Right cardiac atrium (tissue), 5 donors: ENCODE measurements at regions not wholly inside any gene's neighbourhood (a gene's known extent, or its start where the extent isn't known, plus 50 kb on each side); places are given as distances from the start of the nearest gene placed in this dataset.

Experiments
- ATAC-seq, 2 donors: fragments of 200-7000 bp; cut with Tn5 transposase; one replicate each; pipeline versions ENCODE4 v1.8.0 to v1.9.1; 2020; ENCODE audit warnings: moderate library complexity in 2 of 2, mild to moderate bottlenecking in 1 of 2
- DNase-seq, 3 donors: peaks; one replicate each; pipeline ENCODE4 v3.0.0-alpha.2; 2020
- H3K27ac ChIP-seq: one replicate; pipeline ENCODE4 v1.5.1; 2013; ENCODE audit warnings: mild to moderate bottlenecking, low read length, control low read depth, moderate library complexity
- H3K27me3 ChIP-seq: one replicate; pipeline ENCODE4 v1.6.1; 2013; ENCODE audit not compliant: control insufficient read depth, insufficient read depth
- H3K4me1 ChIP-seq: one replicate; pipeline ENCODE4 v1.6.1; 2013; ENCODE audit warnings: low read length; ENCODE audit not compliant: control insufficient read depth, insufficient read depth
- H3K4me3 ChIP-seq: one replicate; pipeline ENCODE4 v1.5.1; 2013; ENCODE audit warnings: low read length, control low read depth
- H3K9me3 ChIP-seq: one replicate; pipeline ENCODE4 v1.6.1; 2013; ENCODE audit warnings: low read length; ENCODE audit not compliant: control insufficient read depth
- WGBS: extraction: QIAGEN DNeasy Blood & Tissue Kit; methylation state at CpG from one replicate; pipeline ENCODE4 v1.1.7; 2013; 5-methylcytosine and 5-hydroxymethylcytosine counted together
- intact Hi-C, 4 donors: fragments of 100-400 bp; cut with DNase I; formaldehyde crosslinking; loops; one replicate each; pipeline versions ENCODE4 v1.11.0 to v1.14.0; 2022 to 2023
- donor health status: healthy with polysubstance abuse.
- donor health status: DM: no; HTN: yes; CAD: no.
- donor health status: DM: no; HTN: no; CAD: no.
- donor health status: DM: no; HTN: yes; CAD: no; lungs with severe emphysema.
- donor health status: DM: yes; HTN: yes; CAD: no.

GRCh38 chr5:93100428-93100827, 480.6 kb downstream of the NR2F1-AS1 start:
- DNase-seq (no peak), ATAC-seq (no peak)
- Histone ChIP-seq H3K9me3 (no peaks in the 10 kb centered on the region), H3K27me3 (no peaks in the 10 kb centered on the region), H3K4me1 (no peaks in the 10 kb centered on the region), H3K27ac (no peak overlapping the region), H3K4me3 (no peak overlapping the region)
- intact Hi-C loops, result no loop called here

- no peaks in the 10 kb centered on the region for H3K9me3 ChIP-seq
- ATAC-seq (no peak), DNase-seq (no peak)
- H3K4me1 ChIP-seq, result no peaks in the 10 kb centered on the region
- H3K4me3 ChIP-seq, result no peak overlapping the region
- no peaks in the 10 kb centered on the region for H3K27me3 ChIP-seq
- no peak overlapping the region for H3K27ac ChIP-seq
- WGBS, result 47% methylated on average over 4 of the region's 4 CpGs
- intact Hi-C loops, result loop anchor here in 2 of 4 donors (10.0 kb wide), 2 partner anchors 155 to 475 kb away; no protein-coding TSS in a partner anchor
Observed at GRCh38 chr5:93099902-93100347, 481.1 kb downstream of the NR2F1-AS1 start.

- H3K27ac ChIP-seq, result no peak overlapping the region
- H3K4me1 ChIP-seq, result no peaks in the 10 kb centered on the region
- no peaks in the 10 kb centered on the region for H3K27me3 ChIP-seq
- intact Hi-C loops, result loop anchor here in 2 of 4 donors (10.0 kb wide), 2 partner anchors 158 to 478 kb away; no protein-coding TSS in a partner anchor
- no peak for ATAC-seq
- no peak for DNase-seq
- H3K9me3 ChIP-seq, result no peaks in the 10 kb centered on the region
- WGBS, result 68% methylated on average over 1 of the region's 1 CpG
- no peak overlapping the region for H3K4me3 ChIP-seq
Observed at GRCh38 chr5:93096561-93096960, 484.5 kb downstream of the NR2F1-AS1 start.

- ATAC-seq (peak in 1 of 2 donors; percentile 66), DNase-seq (no peak)
- intact Hi-C loops, result loop anchor here in 2 of 4 donors (10.0 kb wide), 2 partner anchors 162 to 482 kb away; no protein-coding TSS in a partner anchor
- Histone ChIP-seq H3K9me3 (no peaks in the 10 kb centered on the region), H3K27ac (no peak overlapping the region), H3K27me3 (no peaks in the 10 kb centered on the region), H3K4me1 (no peaks in the 10 kb centered on the region), H3K4me3 (no peak overlapping the region)
- WGBS, result 75% methylated on average over 2 of the region's 2 CpGs
Observed at GRCh38 chr5:93092349-93093105, 488.5 kb downstream of the NR2F1-AS1 start.

DNA sequence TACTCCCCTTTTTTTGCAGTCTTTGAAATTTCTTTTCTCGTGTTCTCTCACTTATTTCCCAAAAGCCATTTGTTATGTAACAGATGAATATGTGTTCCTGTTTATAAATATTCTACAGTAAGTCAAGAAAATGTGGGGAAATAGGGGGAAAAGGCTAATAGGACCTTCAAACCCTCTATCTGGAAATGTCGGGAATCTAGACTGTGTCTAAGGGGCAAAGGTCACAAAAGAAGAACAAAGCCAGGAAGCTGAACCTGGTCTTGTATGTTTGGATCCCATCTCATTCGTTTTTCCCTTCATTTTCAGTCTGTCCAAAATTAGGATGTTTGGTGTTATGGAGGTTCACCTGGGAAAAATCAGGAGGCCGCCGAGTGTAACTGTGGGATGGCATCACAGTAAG, 490.3 kb downstream of the NR2F1-AS1 start:
- H3K4me3 ChIP-seq, result no peak overlapping the region
- H3K27me3 ChIP-seq, result no peaks in the 10 kb centered on the region
- no peak for ATAC-seq
- intact Hi-C loops, result loop anchor here in 2 of 4 donors (10.0 kb wide), 2 partner anchors 164 to 484 kb away; no protein-coding TSS in a partner anchor
- no peaks in the 10 kb centered on the region for H3K4me1 ChIP-seq
- DNase-seq, result no peak
- H3K9me3 ChIP-seq, result no peaks in the 10 kb centered on the region
- no peak overlapping the region for H3K27ac ChIP-seq
- WGBS, result 69% methylated on average over 5 of the region's 5 CpGs

- WGBS, result 48% methylated on average over 7 of the region's 7 CpGs
- no peaks in the 10 kb centered on the region for H3K9me3 ChIP-seq
- H3K4me1 ChIP-seq, result no peaks in the 10 kb centered on the region
- H3K4me3 ChIP-seq, result no peak overlapping the region
- ATAC-seq, result peak; percentile 34 to 64
- intact Hi-C loops, result no loop called here
- no peaks in the 10 kb centered on the region for H3K27me3 ChIP-seq
- DNase-seq, result peak in 1 of 3 donors; percentile 18
- no peak overlapping the region for H3K27ac ChIP-seq
Observed at GRCh38 chr5:93088592-93089389, 492.2 kb downstream of the NR2F1-AS1 start.

- 94% methylated on average over 3 of the region's 3 CpGs for WGBS
- ATAC-seq, result no peak
- H3K27me3 ChIP-seq, result no peaks in the 10 kb centered on the region
Observed at GRCh38 chr5:93087326-93087725, 493.7 kb downstream of the NR2F1-AS1 start.

GRCh38 chr5:93082981-93083380, 498.0 kb downstream of the NR2F1-AS1 start:
- Histone ChIP-seq H3K4me3 (no peak overlapping the region), H3K9me3 (no peaks in the 10 kb centered on the region), H3K4me1 (peaks cover 2% of the 10 kb centered on the region), H3K27me3 (no peaks in the 10 kb centered on the region), H3K27ac (no peak overlapping the region)
- WGBS, result 83% methylated on average over 2 of the region's 2 CpGs
- intact Hi-C loops, result no loop called here
- DNase-seq (no peak), ATAC-seq (no peak)

More at GRCh38 chr5:93087326-93087725, 493.7 kb downstream of the NR2F1-AS1 start:
- DNase-seq, result no peak
- no peak overlapping the region for H3K27ac ChIP-seq
- H3K9me3 ChIP-seq, result no peaks in the 10 kb centered on the region
- H3K4me1 ChIP-seq, result no peaks in the 10 kb centered on the region
- intact Hi-C loops, result no loop called here
- H3K4me3 ChIP-seq, result no peak overlapping the region

- Histone ChIP-seq H3K9me3 (no peaks in the 10 kb centered on the region), H3K4me3 (no peak overlapping the region), H3K27me3 (no peaks in the 10 kb centered on the region), H3K27ac (peak overlapping the region; percentile 90), H3K4me1 (peaks cover 2% of the 10 kb centered on the region)
- WGBS, result 54% methylated on average over 2 of the region's 2 CpGs
- intact Hi-C loops, result no loop called here
- DNase-seq, result no peak
- ATAC-seq, result peak in 1 of 2 donors; percentile 29
Observed at GRCh38 chr5:93079046-93079445, 502.0 kb downstream of the NR2F1-AS1 start.

DNA sequence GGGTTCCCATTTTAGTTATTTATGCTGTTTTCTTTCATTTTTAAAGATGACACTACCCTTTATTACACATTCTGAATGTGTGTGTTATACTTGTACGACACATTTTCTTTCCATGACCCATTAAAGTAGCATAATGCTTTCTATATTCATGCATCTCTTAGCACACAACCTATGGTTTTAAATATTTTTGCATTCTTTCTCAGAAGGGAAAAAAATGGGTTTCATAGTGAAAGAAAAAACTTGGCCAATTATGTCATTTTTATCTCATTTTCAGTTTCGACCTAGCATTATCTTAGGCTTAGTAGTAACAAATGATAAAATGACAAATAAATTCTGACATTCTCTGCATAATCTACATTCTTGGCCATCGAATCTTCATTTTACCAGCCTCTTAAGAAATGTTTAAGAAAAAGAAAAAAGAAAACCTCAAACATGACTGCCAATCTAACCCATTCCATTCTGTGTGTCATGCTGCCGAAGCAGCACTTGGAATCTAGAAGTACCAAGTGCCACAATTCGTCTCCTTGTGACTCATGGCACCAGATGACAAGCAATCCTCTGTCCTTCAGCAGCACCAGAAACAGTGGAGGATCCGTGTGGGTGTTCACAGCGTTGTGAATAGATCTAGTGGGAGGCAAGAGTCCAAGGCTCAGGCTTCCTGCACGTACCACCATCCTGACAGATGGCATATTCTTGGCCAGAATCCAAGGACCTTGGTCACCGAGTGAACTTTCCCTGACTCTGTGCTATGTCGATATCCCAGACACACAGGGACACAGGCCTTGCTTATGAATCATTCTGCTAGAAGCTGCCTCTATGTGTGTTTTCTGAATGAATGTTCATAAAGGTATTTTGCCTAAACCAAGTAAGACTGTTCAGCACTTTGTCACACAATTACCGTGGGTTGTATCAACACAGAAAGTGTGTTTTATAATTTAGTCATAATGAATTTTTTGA, 502.7 kb downstream of the NR2F1-AS1 start:
- no peaks in the 10 kb centered on the region for H3K27me3 ChIP-seq
- intact Hi-C loops, result no loop called here
- DNase-seq (peak; percentile 64 to 77 (median 66)), ATAC-seq (peak; percentile 97)
- no peak overlapping the region for H3K4me3 ChIP-seq
- WGBS, result 23% methylated on average over 11 of the region's 11 CpGs
- H3K27ac ChIP-seq, result no peak overlapping the region
- no peaks in the 10 kb centered on the region for H3K9me3 ChIP-seq
- H3K4me1 ChIP-seq, result peaks cover 2% of the 10 kb centered on the region
